PC-3 (cell line): ENCODE measurements at regions not wholly inside any gene's neighbourhood (a gene's known extent, or its start where the extent isn't known, plus 50 kb on each side); places are given as distances from the start of the nearest gene placed in this dataset.

ENCODE experiments used
- ATAC-seq: fragments of 200-7000 bp; cut with Tn5 transposase; 2 replicates; pipeline ENCODE4 v1.9.1; 2020; ENCODE audit warnings: mild to moderate bottlenecking, moderate library complexity
- BruUV-seq: library from RNA; stranded (reverse); fragments of 400-500 nt; replicated peaks from 2 replicates; lab custom pipeline; 2021; lab: Mats Ljungman, UMichigan
- CTCF ChIA-PET: fragments of 300-600 bp; sonication (Branson Sonifier 250); formaldehyde crosslinking; loops from one replicate; lab custom pipeline; 2022; ENCODE audit warnings: antibody characterized with exemption; lab: Charles Lee
- POLR2A ChIA-PET: fragments of 300-600 bp; sonication (Branson Sonifier 250); formaldehyde crosslinking; loops from one replicate; lab custom pipeline; 2022; ENCODE audit warnings: antibody characterized with exemption; ENCODE audit not compliant: unreplicated experiment; lab: Charles Lee
- DNase-seq: peaks from one replicate; pipeline ENCODE4 v3.0.0-alpha.2; 2015
- H2AFZ ChIP-seq: fragments of 300-600 bp; sonication (generic); 2 replicates; pipeline ENCODE4 v1.6.0; 2016; ENCODE audit warnings: antibody characterized with exemption, low read length
- H3F3A ChIP-seq: fragments of 300-600 bp; sonication (generic); one replicate; pipeline ENCODE4 v1.6.0; 2017; ENCODE audit warnings: antibody characterized with exemption, low read length, control low read depth, mild to moderate bottlenecking; ENCODE audit not compliant: unreplicated experiment
- H3K27ac ChIP-seq: fragments of 300-600 bp; sonication (generic); 2 replicates; pipeline ENCODE4 v1.5.1; 2016; ENCODE audit warnings: mild to moderate bottlenecking, low read length
- H3K27me3 ChIP-seq: fragments of 300-600 bp; sonication (generic); 2 replicates; pipeline ENCODE4 v1.6.1; 2016; ENCODE audit warnings: low read length, mixed read lengths
- H3K36me3 ChIP-seq: fragments of 300-600 bp; sonication (generic); 2 replicates; pipeline ENCODE4 v1.6.1; 2016; ENCODE audit warnings: low read depth, mixed run types, low read length, mixed read lengths
- H3K4me1 ChIP-seq: fragments of 300-600 bp; sonication (generic); 2 replicates; pipeline ENCODE4 v1.5.1; 2016; ENCODE audit warnings: low read length; ENCODE audit not compliant: insufficient read depth
- H3K4me2 ChIP-seq: fragments of 300-600 bp; sonication (generic); 2 replicates; pipeline ENCODE4 v1.6.0; 2016; ENCODE audit warnings: low read length
- H3K4me3 ChIP-seq: fragments of 300-600 bp; sonication (generic); 2 replicates; pipeline ENCODE4 v1.5.1; 2016; ENCODE audit warnings: mild to moderate bottlenecking, low read length, mixed read lengths
- H3K79me2 ChIP-seq: fragments of 300-600 bp; sonication (generic); 2 replicates; pipeline ENCODE4 v1.6.1; 2017; ENCODE audit warnings: low read length, mixed read lengths
- H3K9ac ChIP-seq: fragments of 300-600 bp; sonication (generic); 2 replicates; pipeline ENCODE4 v1.6.0; 2016; ENCODE audit warnings: mild to moderate bottlenecking, low read length
- H3K9me2 ChIP-seq: fragments of 300-600 bp; sonication (generic); replicated peaks from 2 replicates; pipeline ENCODE4 v1.6.1; 2016; ENCODE audit warnings: mixed run types, low read length, mixed read lengths
- H3K9me3 ChIP-seq: fragments of 300-600 bp; sonication (generic); 2 replicates; pipeline ENCODE4 v1.6.1; 2016; ENCODE audit warnings: low read length, mixed read lengths
- H4K20me1 ChIP-seq: fragments of 300-600 bp; sonication (generic); 2 replicates; pipeline ENCODE4 v1.6.1; 2016; ENCODE audit warnings: low read length, mixed read lengths
- CTCF ChIP-seq: fragments of 300-600 bp; sonication (generic); conservative IDR thresholded peaks from 2 replicates; pipeline ENCODE4 v1.5.1; 2017; ENCODE audit warnings: antibody characterized with exemption, low read depth, mild to moderate bottlenecking, low read length
- EZH2 ChIP-seq: fragments of 300-600 bp; sonication (generic); IDR thresholded peaks from one replicate; pipeline ENCODE4 v1.6.1; 2017; ENCODE audit warnings: antibody characterized with exemption, mild to moderate bottlenecking, low read length; ENCODE audit not compliant: unreplicated experiment
- EZH2phosphoT487 ChIP-seq: fragments of 300-600 bp; sonication (generic); IDR thresholded peaks from 2 replicates; pipeline ENCODE4 v1.6.1; 2018; ENCODE audit warnings: mild to moderate bottlenecking, antibody characterized with exemption, low read length, borderline replicate concordance
- intact Hi-C: fragments of 100-400 bp; cut with micrococcal nuclease; formaldehyde crosslinking; loops from 2 replicates; pipeline ENCODE4 v1.9.0; 2023

DNA sequence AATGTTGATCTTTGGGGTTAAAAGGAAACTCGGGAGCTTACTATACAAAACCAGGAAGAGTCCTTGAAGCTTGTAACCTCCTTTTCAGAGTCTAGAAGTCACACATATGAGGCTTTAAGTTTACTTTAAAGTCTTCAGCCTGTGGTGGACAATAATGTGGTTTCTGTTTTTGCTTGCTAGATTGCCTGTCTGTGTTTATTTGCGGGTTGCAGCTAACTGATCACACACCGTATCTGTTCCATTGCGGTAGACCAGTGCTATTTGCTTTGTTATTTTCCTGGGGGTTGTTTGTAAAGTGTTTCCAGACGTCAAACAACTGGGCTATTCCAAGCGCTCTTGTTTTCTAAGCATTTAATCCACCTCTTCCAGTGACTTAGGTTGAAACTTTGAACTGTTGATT is 143.0 kb upstream of the GYPA start:
- no peaks in the 10 kb centered on the region for H4K20me1 ChIP-seq
- no peaks in the 10 kb centered on the region for H3K4me1 ChIP-seq
- no peak overlapping the region for H2AFZ ChIP-seq
- no peak overlapping the region for H3K27ac ChIP-seq
- H3K27me3 ChIP-seq, result no peaks in the 10 kb centered on the region
- H3K4me3 ChIP-seq, result no peak overlapping the region
- no peaks in the 10 kb centered on the region for H3K79me2 ChIP-seq
- H3F3A ChIP-seq, result no peaks in the 10 kb centered on the region
- POLR2A ChIA-PET, result no interaction called here
- no peak for ATAC-seq
- H3K9ac ChIP-seq, result no peak overlapping the region
- TF ChIP-seq CTCF, result no peak
- no peak for TF ChIP-seq EZH2phosphoT487
- no peak for TF ChIP-seq EZH2
- BruUV-seq, result no TSS peak
- H3K4me2 ChIP-seq, result no peak overlapping the region
- intact Hi-C loops, result no loop called here
- CTCF ChIA-PET, result no interaction called here
- no peaks in the 10 kb centered on the region for H3K9me2 ChIP-seq
- DNase-seq, result no peak
- H3K9me3 ChIP-seq, result no peaks in the 10 kb centered on the region
- H3K36me3 ChIP-seq, result no peaks in the 10 kb centered on the region

- ChIA-PET POLR2A (no interaction called here), CTCF (no interaction called here)
- Histone ChIP-seq H3K4me3 (no peak overlapping the region), H2AFZ (no peak overlapping the region), H3K4me2 (no peak overlapping the region), H3K4me1 (no peaks in the 10 kb centered on the region), H3K27me3 (no peaks in the 10 kb centered on the region), H3K79me2 (no peaks in the 10 kb centered on the region), H3K27ac (no peak overlapping the region), H3K9me2 (no peaks in the 10 kb centered on the region), H3K9ac (no peak overlapping the region), H3K9me3 (no peaks in the 10 kb centered on the region), H3K36me3 (no peaks in the 10 kb centered on the region), H4K20me1 (no peaks in the 10 kb centered on the region), H3F3A (no peaks in the 10 kb centered on the region)
- BruUV-seq, result no TSS peak
- ATAC-seq, result no peak
- intact Hi-C loops, result no loop called here
- no peak for DNase-seq
- TF ChIP-seq EZH2phosphoT487, result no peak
- no peak for TF ChIP-seq EZH2
- TF ChIP-seq CTCF, result no peak
Measured at GRCh38 chr4:144284026-144284425, 143.5 kb upstream of the GYPA start.

- Histone ChIP-seq H3K4me3 (no peak overlapping the region), H3K4me1 (no peaks in the 10 kb centered on the region), H3K9me3 (no peaks in the 10 kb centered on the region), H3K79me2 (no peaks in the 10 kb centered on the region), H3K27me3 (0 out of 2 replicates have a peak, but pooled peaks cover 4% of the 10 kb centered on the region), H3K27ac (no peak overlapping the region), H3K9ac (no peak overlapping the region), H3K36me3 (no peaks in the 10 kb centered on the region), H3F3A (no peaks in the 10 kb centered on the region), H3K9me2 (no peaks in the 10 kb centered on the region), H3K4me2 (no peak overlapping the region), H2AFZ (no peak overlapping the region), H4K20me1 (no peaks in the 10 kb centered on the region)
- ATAC-seq (no peak), DNase-seq (no peak)
- intact Hi-C loops, result no loop called here
- ChIA-PET POLR2A (interaction anchor here (0.7 kb wide), 1 partner anchor 128 kb away, joined by 6 read pairs; no protein-coding TSS in a partner anchor), CTCF (no interaction called here)
- BruUV-seq, result no TSS peak
- TF ChIP-seq EZH2, result no peak
- no peak for TF ChIP-seq EZH2phosphoT487
- no peak for TF ChIP-seq CTCF
Measured at GRCh38 chr4:144288011-144288903, 147.7 kb upstream of the GYPA start.
